ENCODE measurements at regions not wholly inside any gene's neighbourhood (a gene's known extent, or its start where the extent isn't known, plus 50 kb on each side); places are given as distances from the start of the nearest gene placed in this dataset.

- no peak for TF ChIP-seq CTCF (IDR thresholded peaks at IDR 0.05)
- no peak for TF ChIP-seq POLR2AphosphoS5 (IDR thresholded peaks at IDR 0.05)
- no peak for TF ChIP-seq EP300 (IDR thresholded peaks at IDR 0.05)
Observed at GRCh38 chr5:43903129-43903528, 300.1 kb downstream of the NNT start.

Measured in stomach (tissue), 4 donors.